ENCODE measurements at regions not wholly inside any gene's neighbourhood (a gene's known extent, or its start where the extent isn't known, plus 50 kb on each side); places are given as distances from the start of the nearest gene placed in this dataset.
"Not testable (repeated sequence)": the region's sequence is repeated elsewhere in the genome, so short reads cannot be mapped to it uniquely, and the experiment has no call there.

- no peak for DNase-seq (ENCODE audit: low read depth in 2 of 2)
These were observed 51.5 kb upstream of the MELK start for GRCh38 chr9:36521148-36521547.

GRCh38 chr9:36517131-36517530, 55.6 kb upstream of the MELK start:
- peak; percentile 5 to 45 for DNase-seq (ENCODE audit: low read depth in 2 of 2)

- DNase-seq (ENCODE audit: low read depth in 2 of 2), result no peak
These were observed 68.5 kb upstream of the MELK start for GRCh38 chr9:36504156-36504555.

GRCh38 chr9:36503172-36504088, 69.3 kb upstream of the MELK start:
- no peak for DNase-seq (ENCODE audit: low read depth in 2 of 2)

- DNase-seq (ENCODE audit: low read depth in 2 of 2), result no peak
These were observed 71.0 kb upstream of the MELK start for GRCh38 chr9:36501727-36502126.

- DNase-seq (ENCODE audit: low read depth in 2 of 2), result not testable (repeated sequence)
These were observed 71.8 kb upstream of the MELK start for GRCh38 chr9:36500931-36501330.

GRCh38 chr9:36499174-36499890, 73.4 kb upstream of the MELK start:
- DNase-seq (ENCODE audit: low read depth in 2 of 2), result no peak

- not testable (repeated sequence) for DNase-seq (ENCODE audit: low read depth in 2 of 2)
These were observed 79.1 kb upstream of the MELK start for GRCh38 chr9:36493564-36493963.

- DNase-seq (ENCODE audit: low read depth in 2 of 2), result no peak
These were observed 79.8 kb upstream of the MELK start for GRCh38 chr9:36492865-36493264.

GRCh38 chr9:36489453-36489852, 83.2 kb upstream of the MELK start:
- no peak for DNase-seq (ENCODE audit: low read depth in 2 of 2)

- no peak for DNase-seq (ENCODE audit: low read depth in 2 of 2)
These were observed 84.3 kb upstream of the MELK start for GRCh38 chr9:36488389-36488756.

GRCh38 chr9:36487482-36488388, 85.0 kb upstream of the MELK start:
- DNase-seq (ENCODE audit: low read depth in 2 of 2), result peak; percentile 93

- DNase-seq (ENCODE audit: low read depth in 2 of 2), result peak; percentile 47 to 54
These were observed 85.7 kb upstream of the MELK start for GRCh38 chr9:36486933-36487481.

- peak; percentile 22 to 37 for DNase-seq (ENCODE audit: low read depth in 2 of 2)
These were observed 86.3 kb upstream of the MELK start for GRCh38 chr9:36486329-36486932.

GRCh38 chr9:36485647-36486328, 85.7 kb upstream of the RNF38 start:
- DNase-seq (ENCODE audit: low read depth in 2 of 2), result peak in 1 of 2 donors; percentile 8

- no peak for DNase-seq (ENCODE audit: low read depth in 2 of 2)
These were observed 84.1 kb upstream of the RNF38 start for GRCh38 chr9:36484124-36484523.

GRCh38 chr9:36479101-36479500, 79.0 kb upstream of the RNF38 start:
- DNase-seq (ENCODE audit: low read depth in 2 of 2), result no peak

GRCh38 chr9:36471359-36471758, 71.3 kb upstream of the RNF38 start:
- DNase-seq (ENCODE audit: low read depth in 2 of 2), result peak in 1 of 2 donors; percentile 7

- DNase-seq (ENCODE audit: low read depth in 2 of 2), result peak; percentile 60 to 83
These were observed 70.7 kb upstream of the RNF38 start for GRCh38 chr9:36470643-36471290.

- DNase-seq (ENCODE audit: low read depth in 2 of 2), result no peak
These were observed 63.4 kb upstream of the RNF38 start for GRCh38 chr9:36463467-36463866.

Measured in lung microvascular endothelial cell (primary cell).